ENCODE measurements at regions not wholly inside any gene's neighbourhood (a gene's known extent, or its start where the extent isn't known, plus 50 kb on each side); places are given as distances from the start of the nearest gene placed in this dataset.

- TF ChIP-seq POLR2AphosphoS5 (IDR thresholded peaks at IDR 0.05) (no peak), CTCF (IDR thresholded peaks at IDR 0.05) (no peak)
Observed at GRCh38 chr17:83012200-83012785, 67.1 kb upstream of the METRNL start.
